OCI-LY7 (cell line): ENCODE measurements at regions not wholly inside any gene's neighbourhood (a gene's known extent, or its start where the extent isn't known, plus 50 kb on each side); places are given as distances from the start of the nearest gene placed in this dataset.

ENCODE experiments used
- CTCF ChIP-seq: fragments of 200-600 bp; sonication (generic); conservative IDR thresholded peaks from 2 replicates; pipeline ENCODE4 v1.5.1; 2014; ENCODE audit warnings: mild to moderate bottlenecking, antibody characterized with exemption, low read length, moderate library complexity, mixed read lengths
- EZH2phosphoT487 ChIP-seq: fragments of 200-600 bp; sonication (generic); IDR thresholded peaks from 2 replicates; pipeline ENCODE4 v1.6.1; 2018; ENCODE audit warnings: low read depth, borderline replicate concordance, mild to moderate bottlenecking, mixed run types, antibody characterized with exemption, low read length, moderate library complexity, mixed read lengths

GRCh38 chr11:110028921-110029320 is 64.3 kb upstream of the ZC3H12C start:
- TF ChIP-seq CTCF (no peak), EZH2phosphoT487 (no peak)
